Suppressor macrophage treated with lipopolysaccharide for 4 hours (primary cell): ENCODE measurements at regions not wholly inside any gene's neighbourhood (a gene's known extent, or its start where the extent isn't known, plus 50 kb on each side); places are given as distances from the start of the nearest gene placed in this dataset.

Source experiments
- DNase-seq: peaks from one replicate; pipeline ENCODE4 v3.0.0-alpha.2; 2020

GRCh38 chr6:85126485-85127167, 323.3 kb upstream of the NT5E start:
- no peak for DNase-seq

GRCh38 chr6:85125526-85125925, 324.4 kb upstream of the NT5E start:
- no peak for DNase-seq

GRCh38 chr6:85124472-85125354, 325.2 kb upstream of the NT5E start:
- DNase-seq: no peak

- DNase-seq: no peak
These were observed 328.7 kb upstream of the NT5E start for GRCh38 chr6:85121158-85121557.

- DNase-seq: no peak
These were observed 331.1 kb upstream of the NT5E start for GRCh38 chr6:85118652-85119235.

GRCh38 chr6:85118233-85118632, 331.6 kb upstream of the NT5E start:
- no peak for DNase-seq

- DNase-seq: no peak
These were observed 333.4 kb upstream of the NT5E start for GRCh38 chr6:85116475-85116874.

- DNase-seq: no peak
These were observed 334.0 kb upstream of the NT5E start for GRCh38 chr6:85115876-85116275.

- no peak for DNase-seq
These were observed 334.5 kb upstream of the NT5E start for GRCh38 chr6:85115376-85115775.

GRCh38 chr6:85114581-85114935, 335.3 kb upstream of the NT5E start:
- DNase-seq: no peak

GRCh38 chr6:85113934-85114580, 335.8 kb upstream of the NT5E start:
- DNase-seq: no peak

GRCh38 chr6:85112540-85112939, 337.3 kb upstream of the NT5E start:
- no peak for DNase-seq

- DNase-seq: no peak
These were observed 338.3 kb upstream of the NT5E start for GRCh38 chr6:85111481-85112011.

- no peak for DNase-seq
These were observed 338.9 kb upstream of the NT5E start for GRCh38 chr6:85110943-85111342.

GRCh38 chr6:85107701-85108100, 342.2 kb upstream of the NT5E start:
- DNase-seq: no peak

- DNase-seq: no peak
These were observed 332.6 kb upstream of the TBX18 start for GRCh38 chr6:85096976-85097375.

- DNase-seq: no peak
These were observed 327.8 kb upstream of the TBX18 start for GRCh38 chr6:85092226-85092625.

GRCh38 chr6:85089255-85089654, 324.9 kb upstream of the TBX18 start:
- no peak for DNase-seq

GRCh38 chr6:85085875-85086274, 321.5 kb upstream of the TBX18 start:
- no peak for DNase-seq

GRCh38 chr6:85081102-85081501, 316.7 kb upstream of the TBX18 start:
- DNase-seq: no peak

- DNase-seq: no peak
These were observed 315.4 kb upstream of the TBX18 start for GRCh38 chr6:85079761-85080160.

- DNase-seq: no peak
These were observed 313.7 kb upstream of the TBX18 start for GRCh38 chr6:85078058-85078457.

GRCh38 chr6:85077098-85077497, 312.7 kb upstream of the TBX18 start:
- no peak for DNase-seq
